ENCODE measurements at regions not wholly inside any gene's neighbourhood (a gene's known extent, or its start where the extent isn't known, plus 50 kb on each side); places are given as distances from the start of the nearest gene placed in this dataset.
"Not testable (repeated sequence)": the region's sequence is repeated elsewhere in the genome, so short reads cannot be mapped to it uniquely, and the experiment has no call there.

- Histone ChIP-seq H3K27ac (ENCODE audit: low read depth, low read length) (no peak overlapping the region), H4K20me1 (ENCODE audit: control insufficient read depth, insufficient read depth, low read depth, low read length) (no peaks in the 10 kb centered on the region), H3F3A (ENCODE audit: control insufficient read depth, insufficient read depth) (no peaks in the 10 kb centered on the region), H3K79me2 (ENCODE audit: control insufficient read depth, low read length) (no peaks in the 10 kb centered on the region), H3K36me3 (ENCODE audit: control insufficient read depth, low read length) (no peaks in the 10 kb centered on the region), H3K9me2 (replicated peaks; ENCODE audit: control insufficient read depth, low read length) (no peaks in the 10 kb centered on the region), H3K4me3 (ENCODE audit: low read length) (no peak overlapping the region), H3K4me1 (ENCODE audit: control insufficient read depth, low read length) (peaks cover 7% of the 10 kb centered on the region), H3K9me3 (ENCODE audit: control insufficient read depth, insufficient read depth, low read length) (no peaks in the 10 kb centered on the region), H3K27me3 (ENCODE audit: control insufficient read depth, low read length) (no peaks in the 10 kb centered on the region), H3K4me2 (ENCODE audit: low read length) (no peak overlapping the region)
- TF ChIP-seq EZH2phosphoT487 (IDR thresholded peaks at IDR 0.05; ENCODE audit: borderline replicate concordance, low read length) (no peak), CTCF (IDR thresholded peaks at IDR 0.05; ENCODE audit: low read depth, low read length, poor library complexity, severe bottlenecking) (no peak)
These were observed 372.2 kb downstream of the RRAGC start for GRCh38 chr1:38487396-38487795.

- Histone ChIP-seq H3K4me1 (ENCODE audit: control insufficient read depth, low read length) (peaks cover 12% of the 10 kb centered on the region), H4K20me1 (ENCODE audit: control insufficient read depth, insufficient read depth, low read depth, low read length) (no peaks in the 10 kb centered on the region), H3K4me2 (ENCODE audit: low read length) (no peak overlapping the region), H3F3A (ENCODE audit: control insufficient read depth, insufficient read depth) (no peaks in the 10 kb centered on the region), H3K9me2 (replicated peaks; ENCODE audit: control insufficient read depth, low read length) (no peaks in the 10 kb centered on the region), H3K36me3 (ENCODE audit: control insufficient read depth, low read length) (no peaks in the 10 kb centered on the region), H3K9me3 (ENCODE audit: control insufficient read depth, insufficient read depth, low read length) (no peaks in the 10 kb centered on the region), H3K27me3 (ENCODE audit: control insufficient read depth, low read length) (no peaks in the 10 kb centered on the region), H3K4me3 (ENCODE audit: low read length) (no peak overlapping the region), H3K79me2 (ENCODE audit: control insufficient read depth, low read length) (no peaks in the 10 kb centered on the region), H3K27ac (ENCODE audit: low read depth, low read length) (no peak overlapping the region)
- no peak for TF ChIP-seq EZH2phosphoT487 (IDR thresholded peaks at IDR 0.05; ENCODE audit: borderline replicate concordance, low read length)
- no peak for TF ChIP-seq CTCF (IDR thresholded peaks at IDR 0.05; ENCODE audit: low read depth, low read length, poor library complexity, severe bottlenecking)
These were observed 373.5 kb downstream of the RRAGC start for GRCh38 chr1:38486085-38486484.

GRCh38 chr1:38481871-38482826 lies 377.4 kb downstream of the RRAGC start:
- Histone ChIP-seq H3K4me1 (ENCODE audit: control insufficient read depth, low read length) (peaks cover 12% of the 10 kb centered on the region), H3K4me2 (ENCODE audit: low read length) (no peak overlapping the region), H3K9me2 (replicated peaks; ENCODE audit: control insufficient read depth, low read length) (no peaks in the 10 kb centered on the region), H3K79me2 (ENCODE audit: control insufficient read depth, low read length) (no peaks in the 10 kb centered on the region), H3K4me3 (ENCODE audit: low read length) (no peak overlapping the region), H4K20me1 (ENCODE audit: control insufficient read depth, insufficient read depth, low read depth, low read length) (no peaks in the 10 kb centered on the region), H3K36me3 (ENCODE audit: control insufficient read depth, low read length) (no peaks in the 10 kb centered on the region), H3K9me3 (ENCODE audit: control insufficient read depth, insufficient read depth, low read length) (peaks cover 10% of the 10 kb centered on the region; the same call in 1 of the 2 replicates), H3K27me3 (ENCODE audit: control insufficient read depth, low read length) (no peaks in the 10 kb centered on the region), H3K27ac (ENCODE audit: low read depth, low read length) (no peak overlapping the region), H3F3A (ENCODE audit: control insufficient read depth, insufficient read depth) (no peaks in the 10 kb centered on the region)
- TF ChIP-seq EZH2phosphoT487 (IDR thresholded peaks at IDR 0.05; ENCODE audit: borderline replicate concordance, low read length) (no peak), CTCF (IDR thresholded peaks at IDR 0.05; ENCODE audit: low read depth, low read length, poor library complexity, severe bottlenecking) (no peak)

- H4K20me1 ChIP-seq (ENCODE audit: control insufficient read depth, insufficient read depth, low read depth, low read length); H3K4me2 ChIP-seq (ENCODE audit: low read length); H3K27me3 ChIP-seq (ENCODE audit: control insufficient read depth, low read length); H3K4me3 ChIP-seq (ENCODE audit: low read length); H3K36me3 ChIP-seq (ENCODE audit: control insufficient read depth, low read length); H3K79me2 ChIP-seq (ENCODE audit: control insufficient read depth, low read length); H3K9me2 ChIP-seq (replicated peaks; ENCODE audit: control insufficient read depth, low read length); H3F3A ChIP-seq (ENCODE audit: control insufficient read depth, insufficient read depth); H3K27ac ChIP-seq (ENCODE audit: low read depth, low read length): not testable (repeated sequence)
- Histone ChIP-seq H3K4me1 (ENCODE audit: control insufficient read depth, low read length) (peaks cover 36% of the 10 kb centered on the region), H3K9me3 (ENCODE audit: control insufficient read depth, insufficient read depth, low read length) (peaks cover 10% of the 10 kb centered on the region; the same call in 1 of the 2 replicates)
These were observed 379.9 kb downstream of the RRAGC start for GRCh38 chr1:38479662-38480061.

Data from DOHH2 (cell line).